ENCODE measurements at regions not wholly inside any gene's neighbourhood (a gene's known extent, or its start where the extent isn't known, plus 50 kb on each side); places are given as distances from the start of the nearest gene placed in this dataset.

GRCh38 chr6:113420290-113420689 lies 436.9 kb upstream of the MARCKS start:
- no peaks in the 10 kb centered on the region for H3K36me3 ChIP-seq (ENCODE audit: insufficient read depth)
- no peaks in the 10 kb centered on the region for H3K4me1 Mint-ChIP-seq
- H3K27me3 ChIP-seq (ENCODE audit: insufficient read depth), result no peaks in the 10 kb centered on the region
- no peak overlapping the region for H3K4me3 Mint-ChIP-seq
- H3K4me1 ChIP-seq (ENCODE audit: insufficient read depth), result no peaks in the 10 kb centered on the region
- H3K4me3 ChIP-seq, result no peak overlapping the region
- no peak overlapping the region for H3K27ac ChIP-seq (ENCODE audit: low read depth)
- TF ChIP-seq REST (IDR thresholded peaks at IDR 0.05; ENCODE audit: unreplicated experiment) (no peak), ZNF331 (CRISPR knock-in tag; IDR thresholded peaks at IDR 0.05; ENCODE audit: low read depth) (peak; percentile 31; the same call in 1 of the 2 replicates)
- H3K36me3 Mint-ChIP-seq (ENCODE audit: low read depth), result no peaks in the 10 kb centered on the region
- no peaks in the 10 kb centered on the region for H3K27me3 Mint-ChIP-seq (ENCODE audit: insufficient read depth, low read depth, poor library complexity)
- H3K9me3 Mint-ChIP-seq, result no peaks in the 10 kb centered on the region; the same call in 2 of the 3 replicates
- DNase-seq (ENCODE audit: low spot score), result no peak
- H2AFZ ChIP-seq, result peak overlapping the region; percentile 65; the same call in 1 of the 2 replicates
- H4K20me1 ChIP-seq (replicated peaks; ENCODE audit: insufficient read depth), result no peaks in the 10 kb centered on the region
- H3F3A ChIP-seq (replicated peaks; ENCODE audit: low read depth), result no peaks in the 10 kb centered on the region
- no peaks in the 10 kb centered on the region for H3K9me2 ChIP-seq (ENCODE audit: insufficient read depth)
- ATAC-seq, result no peak
- H3K27ac Mint-ChIP-seq, result no peak overlapping the region
- H3K79me2 ChIP-seq (replicated peaks; ENCODE audit: insufficient read depth), result no peaks in the 10 kb centered on the region
- H3K4me2 ChIP-seq, result no peak overlapping the region

- Histone ChIP-seq H3K4me2 (no peak overlapping the region), H2AFZ (no peak overlapping the region), H3K27ac (ENCODE audit: low read depth) (no peak overlapping the region), H4K20me1 (replicated peaks; ENCODE audit: insufficient read depth) (no peaks in the 10 kb centered on the region), H3K36me3 (ENCODE audit: insufficient read depth) (no peaks in the 10 kb centered on the region), H3K27me3 (ENCODE audit: insufficient read depth) (no peaks in the 10 kb centered on the region), H3F3A (replicated peaks; ENCODE audit: low read depth) (no peaks in the 10 kb centered on the region), H3K4me1 (ENCODE audit: insufficient read depth) (no peaks in the 10 kb centered on the region), H3K4me3 (no peak overlapping the region), H3K79me2 (replicated peaks; ENCODE audit: insufficient read depth) (no peaks in the 10 kb centered on the region), H3K9me2 (ENCODE audit: insufficient read depth) (no peaks in the 10 kb centered on the region)
- Mint-ChIP-seq H3K36me3 (ENCODE audit: low read depth) (no peaks in the 10 kb centered on the region), H3K27ac (no peak overlapping the region), H3K27me3 (ENCODE audit: insufficient read depth, low read depth, poor library complexity) (no peaks in the 10 kb centered on the region), H3K9me3 (no peaks in the 10 kb centered on the region; the same call in 2 of the 3 replicates), H3K4me3 (no peak overlapping the region), H3K4me1 (no peaks in the 10 kb centered on the region)
- ATAC-seq (no peak), DNase-seq (ENCODE audit: low spot score) (no peak)
- TF ChIP-seq, protein P1, sequence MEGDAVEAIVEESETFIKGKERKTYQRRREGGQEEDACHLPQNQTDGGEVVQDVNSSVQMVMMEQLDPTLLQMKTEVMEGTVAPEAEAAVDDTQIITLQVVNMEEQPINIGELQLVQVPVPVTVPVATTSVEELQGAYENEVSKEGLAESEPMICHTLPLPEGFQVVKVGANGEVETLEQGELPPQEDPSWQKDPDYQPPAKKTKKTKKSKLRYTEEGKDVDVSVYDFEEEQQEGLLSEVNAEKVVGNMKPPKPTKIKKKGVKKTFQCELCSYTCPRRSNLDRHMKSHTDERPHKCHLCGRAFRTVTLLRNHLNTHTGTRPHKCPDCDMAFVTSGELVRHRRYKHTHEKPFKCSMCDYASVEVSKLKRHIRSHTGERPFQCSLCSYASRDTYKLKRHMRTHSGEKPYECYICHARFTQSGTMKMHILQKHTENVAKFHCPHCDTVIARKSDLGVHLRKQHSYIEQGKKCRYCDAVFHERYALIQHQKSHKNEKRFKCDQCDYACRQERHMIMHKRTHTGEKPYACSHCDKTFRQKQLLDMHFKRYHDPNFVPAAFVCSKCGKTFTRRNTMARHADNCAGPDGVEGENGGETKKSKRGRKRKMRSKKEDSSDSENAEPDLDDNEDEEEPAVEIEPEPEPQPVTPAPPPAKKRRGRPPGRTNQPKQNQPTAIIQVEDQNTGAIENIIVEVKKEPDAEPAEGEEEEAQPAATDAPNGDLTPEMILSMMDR (conservative IDR thresholded peaks at IDR 0.05; ENCODE audit: low read depth in 2 of 2), result no peak
- TF ChIP-seq ZNF331 (CRISPR knock-in tag; IDR thresholded peaks at IDR 0.05; ENCODE audit: low read depth) (no peak), STAT1 (IDR thresholded peaks at IDR 0.05; ENCODE audit: unreplicated experiment) (no peak), EZH2phosphoT487 (IDR thresholded peaks at IDR 0.05; ENCODE audit: unreplicated experiment) (no peak), POLR2AphosphoS5 (IDR thresholded peaks at IDR 0.05; ENCODE audit: low read depth) (no peak), CREB1 (CRISPR knock-in tag; IDR thresholded peaks at IDR 0.05; ENCODE audit: low read depth) (no peak)
These were observed 435.1 kb upstream of the MARCKS start for GRCh38 chr6:113421997-113422396.
